ENCODE measurements at regions not wholly inside any gene's neighbourhood (a gene's known extent, or its start where the extent isn't known, plus 50 kb on each side); places are given as distances from the start of the nearest gene placed in this dataset.

DNA sequence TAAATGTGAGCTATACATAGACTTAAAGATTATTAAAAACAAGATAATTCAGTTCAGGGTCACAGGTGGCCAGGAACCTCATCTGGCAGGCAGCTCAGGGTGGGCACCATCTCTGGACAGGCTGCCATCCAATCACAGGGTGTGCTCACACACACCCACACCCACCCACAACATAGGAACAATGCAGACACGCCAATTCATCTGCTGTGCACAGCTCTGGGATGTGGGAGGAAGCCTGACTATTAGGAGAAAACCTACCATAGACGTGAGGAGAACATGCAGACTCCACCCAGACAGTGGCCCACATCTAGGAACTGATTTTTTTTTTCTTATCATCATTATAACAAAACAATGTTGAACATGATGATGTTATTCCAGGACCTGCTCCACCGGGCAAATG, 286.7 kb downstream of the PRL start:
- TF ChIP-seq, protein P1, sequence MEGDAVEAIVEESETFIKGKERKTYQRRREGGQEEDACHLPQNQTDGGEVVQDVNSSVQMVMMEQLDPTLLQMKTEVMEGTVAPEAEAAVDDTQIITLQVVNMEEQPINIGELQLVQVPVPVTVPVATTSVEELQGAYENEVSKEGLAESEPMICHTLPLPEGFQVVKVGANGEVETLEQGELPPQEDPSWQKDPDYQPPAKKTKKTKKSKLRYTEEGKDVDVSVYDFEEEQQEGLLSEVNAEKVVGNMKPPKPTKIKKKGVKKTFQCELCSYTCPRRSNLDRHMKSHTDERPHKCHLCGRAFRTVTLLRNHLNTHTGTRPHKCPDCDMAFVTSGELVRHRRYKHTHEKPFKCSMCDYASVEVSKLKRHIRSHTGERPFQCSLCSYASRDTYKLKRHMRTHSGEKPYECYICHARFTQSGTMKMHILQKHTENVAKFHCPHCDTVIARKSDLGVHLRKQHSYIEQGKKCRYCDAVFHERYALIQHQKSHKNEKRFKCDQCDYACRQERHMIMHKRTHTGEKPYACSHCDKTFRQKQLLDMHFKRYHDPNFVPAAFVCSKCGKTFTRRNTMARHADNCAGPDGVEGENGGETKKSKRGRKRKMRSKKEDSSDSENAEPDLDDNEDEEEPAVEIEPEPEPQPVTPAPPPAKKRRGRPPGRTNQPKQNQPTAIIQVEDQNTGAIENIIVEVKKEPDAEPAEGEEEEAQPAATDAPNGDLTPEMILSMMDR (conservative IDR thresholded peaks at IDR 0.05; ENCODE audit: low read length), result no peak
- TF ChIP-seq EZH2phosphoT487 (IDR thresholded peaks at IDR 0.05; ENCODE audit: borderline replicate concordance, low read depth, low read length), result no peak
